Esophagus (tissue), 2 donors: ENCODE measurements at regions not wholly inside any gene's neighbourhood (a gene's known extent, or its start where the extent isn't known, plus 50 kb on each side); places are given as distances from the start of the nearest gene placed in this dataset.

Source experiments
- H3K27ac ChIP-seq, 2 donors: one replicate each; pipeline ENCODE4 v1.5.1; 2013; ENCODE audit warnings: low read depth in 2 of 2, mild to moderate bottlenecking in 2 of 2, inconsistent platforms in 1 of 2, low read length in 1 of 2, moderate library complexity in 1 of 2
- H3K27me3 ChIP-seq, 2 donors: one replicate each; pipeline ENCODE4 v1.6.1; 2013; ENCODE audit warnings: low read length in 2 of 2, control low read depth in 1 of 2, mild to moderate bottlenecking in 1 of 2; ENCODE audit not compliant: insufficient read depth in 2 of 2, control insufficient read depth in 1 of 2
- H3K36me3 ChIP-seq, 2 donors: one replicate each; pipeline ENCODE4 v1.6.1; 2013; ENCODE audit warnings: low read length in 1 of 2; ENCODE audit not compliant: control insufficient read depth in 2 of 2, insufficient read depth in 2 of 2
- H3K4me1 ChIP-seq, 2 donors: one replicate each; pipeline ENCODE4 v1.6.1; 2013; ENCODE audit warnings: low read length in 1 of 2; ENCODE audit not compliant: control insufficient read depth in 2 of 2, insufficient read depth in 2 of 2
- H3K4me3 ChIP-seq, 2 donors: one replicate each; pipeline ENCODE4 v1.5.1; 2013; ENCODE audit warnings: low read length in 2 of 2, mild to moderate bottlenecking in 2 of 2, low read depth in 1 of 2, moderate library complexity in 1 of 2
- H3K9me3 ChIP-seq, 2 donors: one replicate each; pipeline ENCODE4 v1.6.1; 2013; ENCODE audit warnings: mild to moderate bottlenecking in 2 of 2, low read depth in 1 of 2, low read length in 1 of 2, moderate library complexity in 1 of 2; ENCODE audit not compliant: control insufficient read depth in 2 of 2, insufficient read depth in 1 of 2
- WGBS, 2 donors: extraction: QIAGEN DNeasy Blood & Tissue Kit; methylation state at CpG; one replicate each; pipeline ENCODE4 v1.1.7; 2013; 5-methylcytosine and 5-hydroxymethylcytosine counted together
- donor health status: healthy with polysubstance abuse.
- donor health status: Bipolar disorder and iron deficiency.

- Histone ChIP-seq H3K27ac (no peak overlapping the region), H3K4me1 (peaks cover 0 to 2% of the 10 kb centered on the region in 2 donors), H3K4me3 (no peak overlapping the region), H3K9me3 (no peaks in the 10 kb centered on the region), H3K36me3 (no peaks in the 10 kb centered on the region), H3K27me3 (no peaks in the 10 kb centered on the region)
- WGBS, 2 donors, result 91 to 94% methylated on average over 2 of the region's 2 CpGs
Measured at GRCh38 chr1:115170961-115171392, 81.7 kb upstream of the TSPAN2 start.

DNA sequence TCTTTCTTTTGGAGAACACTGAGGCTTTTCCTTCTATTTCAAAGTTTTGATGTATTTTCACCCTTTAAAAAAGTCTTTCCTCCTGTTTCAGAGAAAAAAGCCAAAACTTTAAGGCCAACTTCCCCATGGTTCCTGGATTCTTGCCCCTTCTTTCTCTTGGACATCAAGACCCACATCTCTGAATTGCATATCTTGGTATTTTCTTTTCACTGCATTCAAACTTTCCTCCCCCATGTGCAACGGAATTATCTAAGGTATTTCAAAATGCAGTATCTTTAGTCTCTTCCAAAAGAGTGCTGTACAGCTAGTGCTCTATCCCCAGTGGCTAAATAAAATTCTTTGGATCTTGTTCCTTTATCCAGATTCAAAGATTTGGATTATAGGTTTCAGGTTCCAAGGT is 81.1 kb upstream of the TSPAN2 start:
- Histone ChIP-seq H3K27ac (no peak overlapping the region), H3K4me1 (peaks cover 0 to 2% of the 10 kb centered on the region in 2 donors), H3K9me3 (no peaks in the 10 kb centered on the region), H3K27me3 (no peaks in the 10 kb centered on the region), H3K36me3 (no peaks in the 10 kb centered on the region), H3K4me3 (no peak overlapping the region)
- 78 to 81% methylated on average over 1 of the region's 1 CpG for WGBS, 2 donors

- H3K27me3 ChIP-seq, result no peaks in the 10 kb centered on the region
- no peaks in the 10 kb centered on the region for H3K36me3 ChIP-seq
- peaks cover 0 to 2% of the 10 kb centered on the region in 2 donors for H3K4me1 ChIP-seq
- WGBS, 2 donors, result 79 to 87% methylated on average over 4 of the region's 4 CpGs
- H3K9me3 ChIP-seq, result no peaks in the 10 kb centered on the region
- no peak overlapping the region for H3K4me3 ChIP-seq
- H3K27ac ChIP-seq, result no peak overlapping the region
Measured at GRCh38 chr1:115168026-115168425, 78.7 kb upstream of the TSPAN2 start.

DNA sequence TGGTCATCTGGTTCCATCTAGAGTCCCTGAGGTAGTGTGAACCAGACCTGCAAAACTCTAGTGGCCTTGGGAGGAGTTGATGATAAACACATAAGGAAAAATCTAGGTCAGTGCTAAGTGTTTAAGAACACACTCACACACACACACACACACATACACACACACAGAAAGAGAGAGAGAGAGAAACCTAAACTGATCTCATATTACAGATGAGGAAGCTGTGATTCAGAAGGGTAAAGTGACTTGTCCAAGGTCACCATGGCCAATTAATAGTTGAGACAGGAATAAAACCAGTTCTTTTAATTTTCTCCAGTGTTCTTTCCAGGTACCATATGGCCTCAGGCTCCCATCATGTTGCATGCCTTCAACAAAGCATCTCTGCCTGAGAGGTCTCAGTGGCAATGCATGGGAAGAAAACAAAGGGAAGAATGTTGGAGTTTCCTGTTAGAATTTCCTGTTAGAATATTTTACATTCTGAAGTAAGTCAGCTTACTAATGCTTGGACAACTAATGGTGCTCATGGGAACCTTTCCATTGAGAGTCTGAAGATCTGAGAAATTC is 77.3 kb upstream of the TSPAN2 start:
- H3K4me1 ChIP-seq, result peaks cover 0 to 2% of the 10 kb centered on the region in 2 donors

DNA sequence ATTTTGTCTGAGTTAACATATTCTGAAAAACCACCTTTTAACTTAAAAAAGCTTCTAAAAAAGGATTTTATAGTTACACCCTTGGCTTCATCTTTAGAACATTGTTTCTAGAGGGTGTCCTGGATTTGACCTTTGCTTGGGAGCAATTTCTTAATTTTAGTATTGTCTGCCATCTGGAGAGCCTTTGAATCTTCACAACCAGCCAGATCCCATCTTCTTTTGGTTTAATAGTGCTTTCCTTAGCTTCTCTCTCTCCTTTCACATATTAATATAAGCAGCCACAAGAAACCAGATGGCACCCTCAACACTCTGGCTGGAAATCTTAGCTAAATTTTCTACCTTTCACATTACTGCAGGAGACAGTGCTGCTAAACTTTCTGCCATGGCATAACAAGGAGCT is 76.5 kb upstream of the TSPAN2 start:
- Histone ChIP-seq H3K9me3 (no peaks in the 10 kb centered on the region), H3K27ac (no peak overlapping the region), H3K27me3 (no peaks in the 10 kb centered on the region), H3K4me1 (peaks cover 0 to 2% of the 10 kb centered on the region in 2 donors), H3K4me3 (no peak overlapping the region), H3K36me3 (no peaks in the 10 kb centered on the region)

More for the DNA sequence above, 77.3 kb upstream of the TSPAN2 start:
- Histone ChIP-seq H3K9me3 (no peaks in the 10 kb centered on the region), H3K4me3 (no peak overlapping the region), H3K36me3 (no peaks in the 10 kb centered on the region), H3K27ac (no peak overlapping the region), H3K27me3 (no peaks in the 10 kb centered on the region)

DNA sequence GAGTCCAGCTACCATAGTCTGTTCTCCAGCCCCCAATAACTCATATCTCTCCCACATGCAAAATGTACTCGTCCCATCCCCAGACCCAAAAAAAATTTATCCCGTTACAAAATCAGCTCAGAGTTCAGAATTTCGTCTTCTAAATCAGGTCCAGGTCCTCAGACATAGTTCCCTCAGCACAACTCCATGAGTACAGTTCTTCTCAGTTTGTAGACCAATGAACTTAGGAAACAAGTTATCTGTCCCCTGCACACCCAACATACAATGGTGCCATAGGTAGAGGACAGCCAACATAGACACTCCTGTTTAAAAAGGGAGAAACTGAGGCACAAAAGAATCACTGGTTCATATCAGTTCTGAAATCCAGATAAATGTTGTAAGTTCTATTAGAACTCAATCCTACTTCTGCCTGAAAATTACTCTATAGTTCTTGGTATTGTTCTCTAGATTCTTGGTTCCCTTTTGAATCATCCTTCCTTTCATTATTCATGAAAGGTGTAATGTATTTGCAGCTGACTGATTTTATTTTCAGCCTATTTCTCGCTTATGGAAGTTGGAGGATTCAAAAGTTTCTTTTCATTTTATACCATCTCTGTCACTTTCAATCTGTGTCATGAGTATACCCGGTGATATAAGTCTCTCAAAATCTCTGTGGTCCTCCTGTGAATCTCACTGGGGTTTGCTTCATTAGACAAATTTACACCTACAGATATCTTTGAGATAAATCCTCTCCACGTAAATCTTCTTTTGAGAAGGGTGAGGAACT is 75.8 kb upstream of the TSPAN2 start:
- H3K9me3 ChIP-seq, result no peaks in the 10 kb centered on the region
- no peaks in the 10 kb centered on the region for H3K27me3 ChIP-seq
- H3K27ac ChIP-seq, result no peak overlapping the region
- H3K4me3 ChIP-seq, result no peak overlapping the region
- H3K36me3 ChIP-seq, result no peaks in the 10 kb centered on the region
- H3K4me1 ChIP-seq, result peaks cover 0 to 2% of the 10 kb centered on the region in 2 donors
- WGBS, 2 donors, result 84 to 88% methylated on average over 6 of the region's 6 CpGs

DNA sequence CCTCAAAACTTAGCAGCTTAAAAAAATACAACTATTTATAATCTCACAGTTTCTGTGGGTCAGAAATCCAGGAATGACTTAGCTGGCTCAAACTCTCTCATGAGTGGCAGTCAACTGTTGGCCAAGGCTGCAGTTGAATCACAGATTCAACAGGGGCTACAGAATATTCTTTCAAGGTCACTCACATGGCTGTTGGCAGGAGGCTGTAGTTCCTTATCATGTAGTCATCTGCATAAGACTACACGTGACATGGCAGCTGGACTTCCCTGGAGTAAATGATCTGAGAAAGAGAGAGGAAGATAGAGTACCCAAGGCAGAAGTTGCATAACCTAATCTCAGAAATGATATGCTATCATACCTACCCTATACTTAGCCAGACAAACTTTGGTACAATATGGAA is 75.2 kb upstream of the TSPAN2 start:
- H3K4me3 ChIP-seq, result no peak overlapping the region
- WGBS, 2 donors, result 62 to 79% methylated on average over 1 of the region's 1 CpG
- no peaks in the 10 kb centered on the region for H3K9me3 ChIP-seq
- H3K36me3 ChIP-seq, result no peaks in the 10 kb centered on the region
- no peaks in the 10 kb centered on the region for H3K27me3 ChIP-seq
- no peak overlapping the region for H3K27ac ChIP-seq
- peaks cover 0 to 2% of the 10 kb centered on the region in 2 donors for H3K4me1 ChIP-seq

DNA sequence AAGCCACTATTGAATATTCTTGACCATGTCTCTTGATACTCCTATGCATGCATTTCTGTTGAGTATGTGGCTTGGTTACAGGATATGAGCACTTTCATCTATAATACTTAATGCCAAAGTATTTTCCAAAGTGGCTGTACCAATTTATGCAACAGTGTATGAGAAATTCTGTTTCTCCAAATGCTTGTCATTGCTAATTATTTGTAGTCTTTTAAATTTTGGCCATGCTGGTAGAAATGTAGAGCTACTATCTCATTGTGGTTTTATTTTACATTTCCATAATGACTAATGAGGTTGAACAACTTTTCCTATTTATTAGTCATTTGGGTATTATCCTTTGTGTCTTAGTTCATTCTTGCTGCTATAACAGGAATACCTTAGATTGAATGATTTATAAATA is 71.4 kb upstream of the TSPAN2 start:
- Histone ChIP-seq H3K4me1 (peaks cover 0 to 2% of the 10 kb centered on the region in 2 donors), H3K9me3 (no peaks in the 10 kb centered on the region), H3K27ac (no peak overlapping the region), H3K27me3 (no peaks in the 10 kb centered on the region), H3K4me3 (no peak overlapping the region), H3K36me3 (no peaks in the 10 kb centered on the region)

- H3K4me3 ChIP-seq, result no peak overlapping the region
- no peak overlapping the region for H3K27ac ChIP-seq
- H3K9me3 ChIP-seq, result no peaks in the 10 kb centered on the region
- H3K27me3 ChIP-seq, result no peaks in the 10 kb centered on the region
- H3K4me1 ChIP-seq, result peaks cover 0 to 2% of the 10 kb centered on the region in 2 donors
- H3K36me3 ChIP-seq, result no peaks in the 10 kb centered on the region
Measured at GRCh38 chr1:115159958-115160357, 70.7 kb upstream of the TSPAN2 start.

DNA sequence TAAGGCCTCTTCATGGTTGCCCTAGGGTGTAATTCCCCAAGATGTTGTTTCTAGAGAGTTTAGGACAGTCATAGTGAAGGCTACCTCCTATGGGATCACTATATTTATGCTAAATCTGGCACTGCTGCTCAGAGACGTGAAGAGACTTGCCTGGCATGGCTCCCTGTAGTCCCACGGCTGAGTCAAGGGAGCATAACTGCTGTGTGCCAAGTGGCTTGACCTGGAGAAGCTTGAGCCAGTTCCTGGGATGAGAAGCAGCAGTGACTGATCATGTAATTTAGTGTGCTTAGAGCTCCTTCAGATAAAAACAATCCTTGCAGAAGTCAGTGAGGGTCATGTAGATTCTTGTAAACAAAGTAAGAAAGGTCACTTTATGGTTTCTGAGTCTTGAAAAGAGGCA is 68.9 kb upstream of the TSPAN2 start:
- Histone ChIP-seq H3K9me3 (no peaks in the 10 kb centered on the region), H3K27ac (no peak overlapping the region), H3K27me3 (no peaks in the 10 kb centered on the region), H3K4me1 (peaks cover 0 to 2% of the 10 kb centered on the region in 2 donors), H3K4me3 (no peak overlapping the region), H3K36me3 (no peaks in the 10 kb centered on the region)
- WGBS, 2 donors, result 23 to 44% methylated on average over 2 of the region's 2 CpGs
